Gastrocnemius medialis (tissue), 4 donors: ENCODE measurements at regions not wholly inside any gene's neighbourhood (a gene's known extent, or its start where the extent isn't known, plus 50 kb on each side); places are given as distances from the start of the nearest gene placed in this dataset.

Experiments used
- ATAC-seq, 2 donors: fragments of 150-250 bp; one replicate each; pipeline ENCODE4 v1.9.1; 2016
- DNase-seq, 2 donors: peaks; one replicate each; pipeline ENCODE4 v3.0.0-alpha.2; 2019
- H3K27ac ChIP-seq, 4 donors: fragments of 200-600 bp; sonication (generic); 1 replicate in 1 of 4; 2 replicates in 3 of 4; pipeline ENCODE4 v1.5.1; 2016 to 2018; ENCODE audit warnings: mild to moderate bottlenecking in 2 of 4, moderate library complexity in 1 of 4
- H3K27me3 ChIP-seq, 3 donors: fragments of 200-600 bp; sonication (generic) in 2 of 3; 1 replicate in 1 of 3; 2 replicates in 2 of 3; pipeline versions ENCODE4 v1.5.1 to v1.6.0; 2016 to 2019; ENCODE audit warnings: mild to moderate bottlenecking in 1 of 3, moderate library complexity in 1 of 3
- H3K36me3 ChIP-seq, 2 donors: fragments of 200-600 bp; sonication (generic) in 1 of 2; one replicate each; pipeline ENCODE4 v1.5.1; 2017 to 2018
- H3K4me1 ChIP-seq, 2 donors: fragments of 200-600 bp; sonication (generic) in 1 of 2; one replicate each; pipeline ENCODE4 v1.5.1; 2016 to 2017; ENCODE audit warnings: mild to moderate bottlenecking in 2 of 2
- H3K4me3 ChIP-seq, 4 donors: fragments of 200-600 bp; sonication (generic) in 3 of 4; 1 replicate in 1 of 4; 2 replicates in 3 of 4; pipeline ENCODE4 v1.5.1; 2016 to 2019; ENCODE audit warnings: mild to moderate bottlenecking in 2 of 4
- H3K9me3 ChIP-seq, 3 donors: fragments of 200-600 bp; sonication (generic) in 2 of 3; 1 replicate in 1 of 3; 2 replicates in 2 of 3; pipeline ENCODE4 v1.5.1; 2016 to 2019
- POLR2A ChIP-seq, 2 donors: fragments of 450-650 bp; IDR thresholded peaks; one replicate each; pipeline ENCODE4 v1.6.1; 2017; ENCODE audit warnings: antibody characterized with exemption in 2 of 2, mild to moderate bottlenecking in 2 of 2, moderate library complexity in 2 of 2
- in situ Hi-C, 4 donors: fragments of 200-750 bp; cut with MboI; loops; one replicate each; pipeline versions ENCODE4 v1.15.0 to v1.8.0; 2017; ENCODE audit warnings: low sequenced_read_pairs in 4 of 4
- intact Hi-C: fragments of 100-400 bp; cut with DNase I; formaldehyde crosslinking; loops from one replicate; pipeline ENCODE4 v1.15.1; 2023; ENCODE audit warnings: low total_unique reads
- TF ChIP-seq, protein P1 (sequence below), 5 experiments: fragments of 450-650 bp in 3 of 5; fragments of 200-600 bp in 2 of 5; sonication (generic) in 2 of 5; IDR thresholded peaks in 4 of 5; conservative IDR thresholded peaks in 1 of 5; 1 replicate in 4 of 5; 2 replicates in 1 of 5; pipeline ENCODE4 v1.5.1; 2016 to 2019; ENCODE audit warnings: antibody characterized with exemption in 5 of 5, mild to moderate bottlenecking in 3 of 5, moderate library complexity in 3 of 5

DNA sequence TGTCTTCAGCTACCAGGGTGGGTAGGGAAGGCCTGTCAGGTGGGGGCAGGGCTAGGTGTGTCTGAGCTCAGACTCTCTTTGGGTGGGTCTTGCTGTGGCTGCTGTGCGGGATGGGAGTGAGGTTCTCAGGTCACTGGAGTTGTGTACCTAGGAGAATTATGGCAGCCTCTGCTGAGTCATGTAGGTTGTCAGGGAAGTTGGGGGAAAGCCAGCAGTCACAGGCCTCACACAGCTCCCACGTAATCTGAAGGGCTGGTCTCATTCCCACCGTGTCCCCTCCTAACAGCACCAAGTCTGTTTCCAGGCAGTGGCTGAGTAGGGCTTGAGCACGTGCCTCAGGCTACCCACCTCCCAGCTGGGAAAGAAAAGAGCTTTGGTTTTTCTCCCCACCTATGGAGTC is 67.0 kb downstream of the CHCHD4 start:
- intact Hi-C loops: no loop called here
- H3K4me3 ChIP-seq: no peak overlapping the region
- H3K27ac ChIP-seq: no peak overlapping the region
- DNase-seq: no peak
- H3K9me3 ChIP-seq: no peaks in the 10 kb centered on the region
- TF ChIP-seq POLR2A (IDR thresholded peaks at IDR 0.05): no peak
- TF ChIP-seq, protein P1, sequence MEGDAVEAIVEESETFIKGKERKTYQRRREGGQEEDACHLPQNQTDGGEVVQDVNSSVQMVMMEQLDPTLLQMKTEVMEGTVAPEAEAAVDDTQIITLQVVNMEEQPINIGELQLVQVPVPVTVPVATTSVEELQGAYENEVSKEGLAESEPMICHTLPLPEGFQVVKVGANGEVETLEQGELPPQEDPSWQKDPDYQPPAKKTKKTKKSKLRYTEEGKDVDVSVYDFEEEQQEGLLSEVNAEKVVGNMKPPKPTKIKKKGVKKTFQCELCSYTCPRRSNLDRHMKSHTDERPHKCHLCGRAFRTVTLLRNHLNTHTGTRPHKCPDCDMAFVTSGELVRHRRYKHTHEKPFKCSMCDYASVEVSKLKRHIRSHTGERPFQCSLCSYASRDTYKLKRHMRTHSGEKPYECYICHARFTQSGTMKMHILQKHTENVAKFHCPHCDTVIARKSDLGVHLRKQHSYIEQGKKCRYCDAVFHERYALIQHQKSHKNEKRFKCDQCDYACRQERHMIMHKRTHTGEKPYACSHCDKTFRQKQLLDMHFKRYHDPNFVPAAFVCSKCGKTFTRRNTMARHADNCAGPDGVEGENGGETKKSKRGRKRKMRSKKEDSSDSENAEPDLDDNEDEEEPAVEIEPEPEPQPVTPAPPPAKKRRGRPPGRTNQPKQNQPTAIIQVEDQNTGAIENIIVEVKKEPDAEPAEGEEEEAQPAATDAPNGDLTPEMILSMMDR (IDR thresholded peaks at IDR 0.05 in 4 of 5, conservative IDR thresholded peaks at IDR 0.05 in 1 of 5): no peak
- no peaks in the 10 kb centered on the region for H3K4me1 ChIP-seq
- H3K27me3 ChIP-seq: no peaks in the 10 kb centered on the region
- ATAC-seq: no peak
- in situ Hi-C loops: no loop called here
- no peaks in the 10 kb centered on the region for H3K36me3 ChIP-seq

DNA sequence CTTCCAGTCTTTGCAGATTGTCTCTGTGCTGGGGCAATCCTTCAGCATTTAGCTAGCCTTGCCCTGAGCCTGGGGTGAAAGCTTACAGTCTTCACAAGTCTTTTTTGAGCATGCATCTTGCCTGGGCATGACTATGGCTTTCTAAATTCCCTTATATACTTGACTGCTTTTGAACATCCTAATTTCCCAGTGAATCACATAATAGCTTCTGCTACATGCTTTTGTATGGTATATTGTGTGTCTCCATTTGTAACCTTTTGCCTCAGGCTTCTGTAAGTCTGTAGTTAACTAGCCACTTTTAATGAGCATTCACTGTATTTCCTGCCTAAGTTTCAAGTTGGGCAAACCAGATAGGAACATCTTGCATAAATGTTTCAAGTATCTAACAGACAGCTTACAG is 76.8 kb downstream of the CHCHD4 start:
- no peak overlapping the region for H3K27ac ChIP-seq

DNA sequence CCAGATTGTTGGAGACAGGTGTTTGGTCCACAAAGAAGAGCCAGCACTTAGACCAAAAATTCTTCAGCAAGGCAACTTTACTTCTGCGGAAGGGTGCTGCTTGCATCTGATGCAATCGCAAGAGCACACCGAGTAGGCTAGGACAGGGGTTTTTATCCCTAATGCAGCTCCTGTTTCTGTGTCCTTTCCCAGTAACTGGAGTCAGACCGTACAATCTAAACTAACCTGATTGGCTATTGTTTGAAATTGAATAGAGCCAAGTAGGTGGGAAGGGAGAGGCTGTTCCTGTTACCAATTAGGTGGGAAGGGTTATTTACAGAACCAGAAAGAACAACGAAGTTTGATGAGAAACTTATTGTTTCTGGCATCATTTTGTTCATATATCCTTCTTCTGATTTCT is 77.6 kb downstream of the CHCHD4 start:
- Histone ChIP-seq H3K27ac (peak overlapping the region in 3 of 4 donors; percentile 2 to 24 (median 6)), H3K36me3 (no peaks in the 10 kb centered on the region), H3K9me3 (no peaks in the 10 kb centered on the region), H3K27me3 (no peaks in the 10 kb centered on the region), H3K4me3 (peak overlapping the region; percentile 4 to 50 (median 38)), H3K4me1 (no peaks in the 10 kb centered on the region)
- no peak for DNase-seq
- ATAC-seq: no peak
- in situ Hi-C loops (no loop called here), intact Hi-C loops (no loop called here)
- no peak for TF ChIP-seq POLR2A (IDR thresholded peaks at IDR 0.05)
- TF ChIP-seq, protein P1 (IDR thresholded peaks at IDR 0.05 in 4 of 5, conservative IDR thresholded peaks at IDR 0.05 in 1 of 5): no peak

More for the DNA sequence above, 76.8 kb downstream of the CHCHD4 start:
- Histone ChIP-seq H3K4me1 (no peaks in the 10 kb centered on the region), H3K36me3 (no peaks in the 10 kb centered on the region), H3K27me3 (no peaks in the 10 kb centered on the region), H3K9me3 (no peaks in the 10 kb centered on the region), H3K4me3 (no peak overlapping the region)
- TF ChIP-seq POLR2A (IDR thresholded peaks at IDR 0.05): no peak
- TF ChIP-seq, protein P1 (IDR thresholded peaks at IDR 0.05 in 4 of 5, conservative IDR thresholded peaks at IDR 0.05 in 1 of 5): no peak
- ATAC-seq (no peak), DNase-seq (no peak)
- in situ Hi-C loops: no loop called here
- intact Hi-C loops: no loop called here

DNA sequence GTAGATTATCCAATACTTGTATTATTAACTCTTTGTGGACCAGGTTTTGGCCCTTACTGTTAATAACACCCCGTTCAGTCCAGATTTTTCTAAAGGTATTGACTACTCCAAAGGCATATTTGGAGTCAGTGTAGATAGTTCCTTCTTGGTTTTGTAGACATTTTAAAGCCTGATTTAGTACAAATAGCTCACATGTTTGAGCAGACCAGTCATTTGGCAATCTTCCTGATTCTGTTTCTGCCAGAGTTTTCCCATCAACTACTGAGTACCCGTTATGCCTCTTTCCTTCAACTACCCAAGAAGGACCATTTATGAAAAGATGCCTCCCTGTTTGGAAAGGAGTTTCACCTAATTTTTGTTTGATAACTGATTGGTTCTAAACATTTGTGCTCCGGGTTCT is 82.0 kb downstream of the CHCHD4 start:
- H3K9me3 ChIP-seq: no peaks in the 10 kb centered on the region
- TF ChIP-seq, protein P1 (IDR thresholded peaks at IDR 0.05 in 4 of 5, conservative IDR thresholded peaks at IDR 0.05 in 1 of 5): no peak
- no peak for TF ChIP-seq POLR2A (IDR thresholded peaks at IDR 0.05)
- DNase-seq (no peak), ATAC-seq (no peak)
- no peak overlapping the region for H3K4me3 ChIP-seq
- H3K36me3 ChIP-seq: no peaks in the 10 kb centered on the region
- H3K27me3 ChIP-seq: no peaks in the 10 kb centered on the region
- H3K27ac ChIP-seq: no peak overlapping the region
- intact Hi-C loops (no loop called here), in situ Hi-C loops (no loop called here)
- H3K4me1 ChIP-seq: no peaks in the 10 kb centered on the region

DNA sequence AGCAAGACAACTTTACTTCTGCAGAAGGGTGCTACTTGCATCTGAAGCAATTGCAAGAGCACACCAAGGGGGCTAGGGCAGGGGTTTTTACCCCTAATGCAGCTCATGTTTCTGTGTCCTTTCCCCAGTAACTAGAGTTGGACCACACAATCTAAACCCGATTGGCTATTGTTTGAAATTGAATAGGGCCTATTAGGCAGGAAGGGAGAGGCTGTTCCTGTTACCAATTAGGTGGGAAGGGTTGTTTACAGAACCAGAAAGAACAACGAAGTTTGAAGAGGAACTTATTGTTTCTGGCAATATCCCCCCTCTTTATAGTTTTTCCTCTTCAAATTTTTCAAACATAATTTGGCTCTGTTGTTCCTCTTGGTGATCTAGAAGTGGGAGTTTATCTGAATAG is 85.5 kb downstream of the CHCHD4 start:
- no peaks in the 10 kb centered on the region for H3K4me1 ChIP-seq
- ATAC-seq (no peak), DNase-seq (no peak)
- no peaks in the 10 kb centered on the region for H3K9me3 ChIP-seq
- no peaks in the 10 kb centered on the region for H3K27me3 ChIP-seq
- in situ Hi-C loops: no loop called here
- intact Hi-C loops: no loop called here
- TF ChIP-seq POLR2A (IDR thresholded peaks at IDR 0.05): no peak
- TF ChIP-seq, protein P1 (IDR thresholded peaks at IDR 0.05 in 4 of 5, conservative IDR thresholded peaks at IDR 0.05 in 1 of 5): no peak
- H3K4me3 ChIP-seq: no peak overlapping the region
- H3K27ac ChIP-seq: no peak overlapping the region
- H3K36me3 ChIP-seq: no peaks in the 10 kb centered on the region
